ENCODE measurements at regions not wholly inside any gene's neighbourhood (a gene's known extent, or its start where the extent isn't known, plus 50 kb on each side); places are given as distances from the start of the nearest gene placed in this dataset.

- Histone ChIP-seq H3K4me2 (no peak overlapping the region), H3K9me2 (ENCODE audit: insufficient read depth) (peaks cover 8% of the 10 kb centered on the region; the same call in 1 of the 2 replicates), H2AFZ (no peak overlapping the region), H3K4me3 (no peak overlapping the region), H3K27me3 (ENCODE audit: insufficient read depth) (no peaks in the 10 kb centered on the region), H3F3A (replicated peaks; ENCODE audit: low read depth) (no peaks in the 10 kb centered on the region), H4K20me1 (replicated peaks; ENCODE audit: insufficient read depth) (no peaks in the 10 kb centered on the region), H3K27ac (ENCODE audit: low read depth) (no peak overlapping the region), H3K36me3 (ENCODE audit: insufficient read depth) (no peaks in the 10 kb centered on the region), H3K79me2 (replicated peaks; ENCODE audit: insufficient read depth) (no peaks in the 10 kb centered on the region), H3K4me1 (ENCODE audit: insufficient read depth) (peaks cover 7% of the 10 kb centered on the region; the same call in 1 of the 2 replicates)
- no peak overlapping the region for H3K27ac Mint-ChIP-seq
- peaks cover 10% of the 10 kb centered on the region for H3K4me1 Mint-ChIP-seq
- H3K4me3 Mint-ChIP-seq: no peak overlapping the region
- peak; percentile 52 for DNase-seq (ENCODE audit: low spot score)
- peaks cover 4% of the 10 kb centered on the region for H3K27me3 Mint-ChIP-seq (ENCODE audit: insufficient read depth, low read depth, poor library complexity)
- peaks cover 4% of the 10 kb centered on the region; the same call in 1 of the 3 replicates for H3K36me3 Mint-ChIP-seq (ENCODE audit: low read depth)
- H3K9me3 Mint-ChIP-seq: peaks cover 4% of the 10 kb centered on the region
- TF ChIP-seq ZNF331 (CRISPR knock-in tag; IDR thresholded peaks at IDR 0.05; ENCODE audit: low read depth) (no peak), CREB1 (CRISPR knock-in tag; IDR thresholded peaks at IDR 0.05; ENCODE audit: low read depth) (no peak), ZNF462 (CRISPR knock-in tag; IDR thresholded peaks at IDR 0.05) (no peak)
- TF ChIP-seq, protein P1, sequence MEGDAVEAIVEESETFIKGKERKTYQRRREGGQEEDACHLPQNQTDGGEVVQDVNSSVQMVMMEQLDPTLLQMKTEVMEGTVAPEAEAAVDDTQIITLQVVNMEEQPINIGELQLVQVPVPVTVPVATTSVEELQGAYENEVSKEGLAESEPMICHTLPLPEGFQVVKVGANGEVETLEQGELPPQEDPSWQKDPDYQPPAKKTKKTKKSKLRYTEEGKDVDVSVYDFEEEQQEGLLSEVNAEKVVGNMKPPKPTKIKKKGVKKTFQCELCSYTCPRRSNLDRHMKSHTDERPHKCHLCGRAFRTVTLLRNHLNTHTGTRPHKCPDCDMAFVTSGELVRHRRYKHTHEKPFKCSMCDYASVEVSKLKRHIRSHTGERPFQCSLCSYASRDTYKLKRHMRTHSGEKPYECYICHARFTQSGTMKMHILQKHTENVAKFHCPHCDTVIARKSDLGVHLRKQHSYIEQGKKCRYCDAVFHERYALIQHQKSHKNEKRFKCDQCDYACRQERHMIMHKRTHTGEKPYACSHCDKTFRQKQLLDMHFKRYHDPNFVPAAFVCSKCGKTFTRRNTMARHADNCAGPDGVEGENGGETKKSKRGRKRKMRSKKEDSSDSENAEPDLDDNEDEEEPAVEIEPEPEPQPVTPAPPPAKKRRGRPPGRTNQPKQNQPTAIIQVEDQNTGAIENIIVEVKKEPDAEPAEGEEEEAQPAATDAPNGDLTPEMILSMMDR (conservative IDR thresholded peaks at IDR 0.05; ENCODE audit: low read depth in 2 of 2): peak; percentile 34 to 53
- peak; percentile 48; the same call in 1 of the 3 replicates for ATAC-seq
Measured at GRCh38 chr16:55155815-55156214, 168.2 kb upstream of the IRX6 start.
